ENCODE measurements at regions not wholly inside any gene's neighbourhood (a gene's known extent, or its start where the extent isn't known, plus 50 kb on each side); places are given as distances from the start of the nearest gene placed in this dataset.

GRCh38 chr18:22355598-22355997 is 62.1 kb downstream of the CTAGE1 start:
- H3K4me3 ChIP-seq (replicated peaks; ENCODE audit: low read depth, low read length), result no peak overlapping the region
- TF ChIP-seq CTCF (IDR thresholded peaks at IDR 0.05; ENCODE audit: low read depth, low read length, missing control alignments), result no peak
- DNase-seq (ENCODE audit: extremely low read depth, low read depth), result no peak

DNA sequence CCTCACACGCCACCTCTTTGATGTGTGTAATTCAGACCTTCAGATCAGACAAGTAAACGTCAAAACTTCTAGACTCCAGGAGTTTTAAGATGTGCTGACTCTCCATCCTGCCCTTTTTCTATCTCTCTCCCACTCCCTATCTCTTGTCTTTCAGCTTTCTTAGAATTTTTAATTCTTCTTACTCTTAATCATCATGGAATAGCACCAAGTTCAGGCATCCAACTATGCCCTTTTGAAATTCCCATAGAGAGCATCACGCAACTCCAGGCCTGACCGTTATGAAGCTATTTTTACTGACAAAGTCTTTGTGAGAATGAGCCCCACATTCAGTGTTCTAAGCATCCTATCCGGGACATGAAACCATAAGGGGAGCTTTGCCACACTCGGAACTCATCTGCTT is 62.6 kb downstream of the CTAGE1 start:
- no peak for DNase-seq (ENCODE audit: extremely low read depth, low read depth)
- no peak overlapping the region for H3K4me3 ChIP-seq (replicated peaks; ENCODE audit: low read depth, low read length)
- no peak for TF ChIP-seq CTCF (IDR thresholded peaks at IDR 0.05; ENCODE audit: low read depth, low read length, missing control alignments)

DNA sequence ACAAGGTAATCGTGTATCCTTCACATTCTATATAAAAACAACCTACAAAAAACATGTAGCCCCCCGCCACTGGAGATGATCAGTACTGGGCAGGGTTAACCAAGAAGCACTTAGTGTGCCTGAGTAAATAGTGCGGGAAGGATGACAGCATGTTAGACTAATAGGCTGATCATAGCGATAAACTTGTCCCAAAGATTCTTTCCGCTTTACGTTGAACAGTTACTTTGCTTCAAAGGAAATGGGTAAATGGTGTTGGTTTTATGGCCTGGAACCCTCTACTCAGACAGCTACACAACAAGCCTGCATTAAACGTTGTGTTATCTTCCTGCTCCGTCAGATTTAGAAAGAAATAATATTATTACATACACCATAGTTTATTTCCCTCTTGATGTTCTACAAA is 67.7 kb downstream of the CTAGE1 start:
- no peak for TF ChIP-seq CTCF (IDR thresholded peaks at IDR 0.05; ENCODE audit: low read depth, low read length, missing control alignments)
- DNase-seq (ENCODE audit: extremely low read depth, low read depth), result no peak
- H3K4me3 ChIP-seq (replicated peaks; ENCODE audit: low read depth, low read length), result no peak overlapping the region

GRCh38 chr18:22349317-22349898 is 68.3 kb downstream of the CTAGE1 start:
- H3K4me3 ChIP-seq (replicated peaks; ENCODE audit: low read depth, low read length), result no peak overlapping the region
- no peak for DNase-seq (ENCODE audit: extremely low read depth, low read depth)
- TF ChIP-seq CTCF (IDR thresholded peaks at IDR 0.05; ENCODE audit: low read depth, low read length, missing control alignments), result no peak

- DNase-seq (ENCODE audit: extremely low read depth, low read depth), result no peak
- H3K4me3 ChIP-seq (replicated peaks; ENCODE audit: low read depth, low read length), result peak overlapping the region; percentile 35
- no peak for TF ChIP-seq CTCF (IDR thresholded peaks at IDR 0.05; ENCODE audit: low read depth, low read length, missing control alignments)
Observed at GRCh38 chr18:22348521-22349316, 69.0 kb downstream of the CTAGE1 start.

GRCh38 chr18:22347606-22348511 is 69.9 kb downstream of the CTAGE1 start:
- peak overlapping the region; percentile 24 for H3K4me3 ChIP-seq (replicated peaks; ENCODE audit: low read depth, low read length)
- TF ChIP-seq CTCF (IDR thresholded peaks at IDR 0.05; ENCODE audit: low read depth, low read length, missing control alignments), result no peak
- no peak for DNase-seq (ENCODE audit: extremely low read depth, low read depth)
